GM12875 (cell line): ENCODE measurements at regions not wholly inside any gene's neighbourhood (a gene's known extent, or its start where the extent isn't known, plus 50 kb on each side); places are given as distances from the start of the nearest gene placed in this dataset.

Source experiments
- H3K4me3 ChIP-seq: one replicate; pipeline ENCODE4 v1.5.1; 2011; ENCODE audit warnings: low read depth, low read length, control low read depth
- CTCF ChIP-seq: IDR thresholded peaks from 2 replicates; pipeline ENCODE4 v1.5.1; 2011; ENCODE audit warnings: low read depth, mild to moderate bottlenecking, control low read depth, inconsistent platforms, low read length, moderate library complexity, borderline replicate concordance; ENCODE audit not compliant: insufficient read depth

GRCh38 chr1:208643005-208643597 is 398.9 kb upstream of the PLXNA2 start:
- TF ChIP-seq CTCF, result no peak
- no peak overlapping the region for H3K4me3 ChIP-seq

DNA sequence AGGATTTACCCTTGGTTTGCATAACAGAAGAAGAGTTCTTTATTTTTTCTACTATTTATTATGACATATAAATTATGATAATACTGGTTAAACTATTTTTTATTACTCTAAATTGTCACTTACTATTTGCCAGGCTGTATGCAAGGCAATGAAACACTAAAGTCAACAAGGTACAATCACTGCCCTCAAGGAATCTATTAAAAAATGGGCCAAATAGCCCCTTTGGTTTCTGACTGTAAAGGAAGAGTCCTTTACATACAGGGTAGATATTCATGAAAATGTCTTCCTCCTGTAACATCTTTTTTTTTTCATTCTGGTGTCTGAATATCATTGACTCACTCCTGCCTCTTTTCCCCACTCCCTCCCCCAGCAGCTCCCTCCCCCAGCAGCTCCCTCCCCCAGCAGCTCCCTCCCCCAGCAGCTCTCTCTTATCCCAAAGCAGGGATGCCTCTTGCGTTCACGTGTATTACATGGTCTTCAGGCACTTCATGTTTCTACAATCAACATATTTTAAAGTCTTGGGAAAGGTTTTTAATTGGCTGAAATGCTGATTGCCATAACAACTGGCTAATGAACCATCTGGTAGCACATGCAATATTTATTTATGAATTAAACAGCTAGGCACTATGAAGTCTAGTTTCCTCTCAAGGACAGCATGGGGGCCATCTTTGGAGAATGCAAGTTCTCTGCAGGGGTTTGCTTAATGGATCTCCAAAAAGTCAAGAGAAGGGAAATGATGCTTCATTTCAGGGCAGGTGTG is 400.4 kb upstream of the PLXNA2 start:
- TF ChIP-seq CTCF, result no peak
- no peak overlapping the region for H3K4me3 ChIP-seq

- no peak overlapping the region for H3K4me3 ChIP-seq
- TF ChIP-seq CTCF, result no peak
Measured at GRCh38 chr1:208646431-208646830, 402.2 kb upstream of the PLXNA2 start.

DNA sequence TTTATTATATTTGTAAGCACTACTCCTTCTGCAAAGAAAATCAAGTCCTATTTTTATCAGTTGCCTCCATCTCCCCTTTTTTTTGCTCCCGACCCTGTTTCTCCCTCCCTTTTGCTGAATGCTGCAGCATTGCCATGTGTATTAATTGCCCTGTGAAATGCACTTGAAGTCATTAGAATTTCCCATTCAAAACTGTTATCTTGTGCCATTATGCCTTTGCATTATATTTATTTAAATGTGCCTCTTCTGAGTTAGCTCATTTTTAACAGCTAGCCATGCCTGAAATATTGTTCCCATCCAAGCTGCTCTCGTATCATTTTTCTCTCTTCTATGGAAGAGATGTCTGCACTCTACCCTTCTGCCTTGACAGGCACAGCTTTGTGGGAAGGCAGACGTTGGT is 404.0 kb upstream of the PLXNA2 start:
- no peak for TF ChIP-seq CTCF
- H3K4me3 ChIP-seq, result no peak overlapping the region

DNA sequence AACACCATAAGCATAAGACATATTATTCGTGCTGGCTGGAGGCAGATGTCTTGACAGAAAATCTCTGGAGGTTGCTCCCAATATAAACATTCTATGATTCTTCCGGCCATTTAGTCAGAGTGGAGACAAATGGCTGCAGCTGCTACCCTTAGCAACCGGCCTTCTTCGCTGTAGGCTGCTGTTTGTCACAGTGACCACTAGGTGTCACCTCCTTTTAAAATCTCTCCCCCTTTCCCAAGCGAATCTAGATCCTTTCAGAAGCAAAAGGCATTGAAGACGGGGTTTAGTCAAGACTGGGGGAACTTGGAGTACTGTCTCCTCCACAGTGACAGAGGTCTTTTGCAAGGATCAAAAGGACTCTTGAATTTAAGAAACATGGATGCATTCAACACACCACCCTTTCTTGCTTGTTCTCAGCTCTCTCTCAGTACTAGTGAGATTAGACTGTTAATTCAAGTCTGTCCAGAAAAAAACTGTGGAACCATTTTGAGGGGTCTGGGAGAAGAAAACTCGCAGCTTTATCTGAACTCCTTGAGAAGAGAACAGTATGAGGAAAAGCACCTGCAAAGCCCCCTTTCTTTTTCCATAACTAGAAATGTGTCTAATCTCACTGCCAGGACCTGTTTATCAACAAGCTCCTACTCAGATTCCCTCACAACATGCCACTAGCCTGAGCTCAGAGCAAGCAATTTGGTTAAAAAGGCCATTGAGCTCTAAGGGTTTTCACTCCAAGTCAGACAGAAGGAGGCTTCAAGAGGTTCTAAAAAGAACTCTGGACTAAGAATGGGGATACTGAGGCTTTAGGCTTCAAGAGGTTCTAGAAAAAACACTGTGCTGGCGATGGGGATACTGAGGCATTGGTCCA is 408.3 kb upstream of the PLXNA2 start:
- TF ChIP-seq CTCF, result peak; percentile 74
- no peak overlapping the region for H3K4me3 ChIP-seq

GRCh38 chr1:208653426-208653825 is 409.2 kb upstream of the PLXNA2 start:
- no peak for TF ChIP-seq CTCF
- H3K4me3 ChIP-seq, result no peak overlapping the region
